Activated naive CD4-positive, alpha-beta T cell treated with anti-CD3 and anti-CD28 coated beads, Interleukin-2, amount 10 ng/mL, durations not matched to agents 7 days and 5 days (primary cell): ENCODE measurements at regions not wholly inside any gene's neighbourhood (a gene's known extent, or its start where the extent isn't known, plus 50 kb on each side); places are given as distances from the start of the nearest gene placed in this dataset.

Source experiments
- CTCF ChIA-PET: fragments of 350-600 bp; sonication (Branson Sonifier 250); formaldehyde crosslinking; loops from one replicate; lab custom pipeline; 2021; ENCODE audit warnings: antibody characterized with exemption; lab: Charles Lee
- DNase-seq: peaks from one replicate; pipeline ENCODE4 v3.0.0-alpha.2; 2020
- H3K27ac Mint-ChIP-seq: one replicate; pipeline ENCODE4 v1.8.0; 2021; ENCODE audit warnings: mild to moderate bottlenecking, moderate library complexity, mixed read lengths
- H3K27me3 Mint-ChIP-seq: one replicate; pipeline ENCODE4 v1.8.0; 2021; ENCODE audit warnings: mild to moderate bottlenecking, mixed read lengths
- H3K36me3 Mint-ChIP-seq: one replicate; pipeline ENCODE4 v1.8.0; 2021; ENCODE audit warnings: mixed read lengths
- H3K4me1 Mint-ChIP-seq: one replicate; pipeline ENCODE4 v1.8.0; 2021; ENCODE audit warnings: mixed read lengths
- H3K4me3 Mint-ChIP-seq: one replicate; pipeline ENCODE4 v1.8.0; 2021; ENCODE audit warnings: mild to moderate bottlenecking, moderate library complexity, mixed read lengths
- H3K9me3 Mint-ChIP-seq: one replicate; pipeline ENCODE4 v1.8.0; 2021; ENCODE audit warnings: mixed read lengths

GRCh38 chr6:88339761-88340160, 173.6 kb upstream of the CNR1 start:
- CTCF ChIA-PET = no interaction called here
- Mint-ChIP-seq H3K27me3 (no peaks in the 10 kb centered on the region), H3K36me3 (no peaks in the 10 kb centered on the region), H3K4me3 (no peak overlapping the region), H3K27ac (no peak overlapping the region), H3K9me3 (no peaks in the 10 kb centered on the region), H3K4me1 (no peaks in the 10 kb centered on the region)
- no peak for DNase-seq

GRCh38 chr6:88321306-88321705, 155.2 kb upstream of the CNR1 start:
- Mint-ChIP-seq H3K4me3 (no peak overlapping the region), H3K9me3 (no peaks in the 10 kb centered on the region), H3K27me3 (no peaks in the 10 kb centered on the region), H3K27ac (no peak overlapping the region), H3K36me3 (no peaks in the 10 kb centered on the region), H3K4me1 (no peaks in the 10 kb centered on the region)
- CTCF ChIA-PET = no interaction called here
- no peak for DNase-seq

GRCh38 chr6:88311561-88311960, 145.4 kb upstream of the CNR1 start:
- DNase-seq = no peak
- Mint-ChIP-seq H3K4me3 (no peak overlapping the region), H3K27ac (no peak overlapping the region), H3K36me3 (no peaks in the 10 kb centered on the region), H3K27me3 (peaks cover 4% of the 10 kb centered on the region), H3K9me3 (no peaks in the 10 kb centered on the region), H3K4me1 (no peaks in the 10 kb centered on the region)
- CTCF ChIA-PET = no interaction called here

- CTCF ChIA-PET = no interaction called here
- no peaks in the 10 kb centered on the region for H3K36me3 Mint-ChIP-seq
- no peaks in the 10 kb centered on the region for H3K27me3 Mint-ChIP-seq
- H3K4me3 Mint-ChIP-seq = no peak overlapping the region
- H3K4me1 Mint-ChIP-seq = no peaks in the 10 kb centered on the region
- H3K9me3 Mint-ChIP-seq = no peaks in the 10 kb centered on the region
- DNase-seq = no peak
- no peak overlapping the region for H3K27ac Mint-ChIP-seq
Measured at GRCh38 chr6:88304520-88304919, 138.4 kb upstream of the CNR1 start.

GRCh38 chr6:88302769-88303225, 136.7 kb upstream of the CNR1 start:
- Mint-ChIP-seq H3K27me3 (no peaks in the 10 kb centered on the region), H3K4me1 (no peaks in the 10 kb centered on the region), H3K36me3 (no peaks in the 10 kb centered on the region), H3K9me3 (no peaks in the 10 kb centered on the region), H3K4me3 (no peak overlapping the region), H3K27ac (no peak overlapping the region)
- DNase-seq = no peak
- CTCF ChIA-PET = no interaction called here

- no peaks in the 10 kb centered on the region for H3K27me3 Mint-ChIP-seq
- CTCF ChIA-PET = no interaction called here
- no peaks in the 10 kb centered on the region for H3K9me3 Mint-ChIP-seq
Measured at GRCh38 chr6:88301888-88302768, 136.0 kb upstream of the CNR1 start.

GRCh38 chr6:88301256-88301655, 135.1 kb upstream of the CNR1 start:
- no peaks in the 10 kb centered on the region for H3K27me3 Mint-ChIP-seq
- no peaks in the 10 kb centered on the region for H3K9me3 Mint-ChIP-seq
- H3K36me3 Mint-ChIP-seq = no peaks in the 10 kb centered on the region
- H3K4me1 Mint-ChIP-seq = no peaks in the 10 kb centered on the region
- CTCF ChIA-PET = no interaction called here
- DNase-seq = no peak
- H3K4me3 Mint-ChIP-seq = no peak overlapping the region
- no peak overlapping the region for H3K27ac Mint-ChIP-seq

More at GRCh38 chr6:88301888-88302768, 136.0 kb upstream of the CNR1 start:
- Mint-ChIP-seq H3K27ac (no peak overlapping the region), H3K4me3 (no peak overlapping the region), H3K4me1 (no peaks in the 10 kb centered on the region), H3K36me3 (no peaks in the 10 kb centered on the region)
- DNase-seq = no peak

GRCh38 chr6:88298066-88298845, 132.1 kb upstream of the CNR1 start:
- no peaks in the 10 kb centered on the region for H3K4me1 Mint-ChIP-seq
- CTCF ChIA-PET = no interaction called here

GRCh38 chr6:88296694-88297093, 130.5 kb upstream of the CNR1 start:
- H3K27me3 Mint-ChIP-seq = no peaks in the 10 kb centered on the region

More at GRCh38 chr6:88298066-88298845, 132.1 kb upstream of the CNR1 start:
- Mint-ChIP-seq H3K4me3 (no peak overlapping the region), H3K9me3 (no peaks in the 10 kb centered on the region), H3K27ac (no peak overlapping the region), H3K27me3 (no peaks in the 10 kb centered on the region), H3K36me3 (no peaks in the 10 kb centered on the region)
- no peak for DNase-seq

GRCh38 chr6:88295663-88296062, 129.5 kb upstream of the CNR1 start:
- Mint-ChIP-seq H3K36me3 (no peaks in the 10 kb centered on the region), H3K4me3 (no peak overlapping the region), H3K27me3 (no peaks in the 10 kb centered on the region), H3K4me1 (no peaks in the 10 kb centered on the region), H3K27ac (no peak overlapping the region), H3K9me3 (peaks cover under 1% of the 10 kb centered on the region)
- CTCF ChIA-PET = no interaction called here
- DNase-seq = no peak

More at GRCh38 chr6:88296694-88297093, 130.5 kb upstream of the CNR1 start:
- Mint-ChIP-seq H3K36me3 (no peaks in the 10 kb centered on the region), H3K27ac (no peak overlapping the region), H3K4me3 (no peak overlapping the region), H3K4me1 (no peaks in the 10 kb centered on the region), H3K9me3 (no peaks in the 10 kb centered on the region)
- DNase-seq = no peak
- CTCF ChIA-PET = no interaction called here

- peaks cover 2% of the 10 kb centered on the region for H3K9me3 Mint-ChIP-seq
- no peak overlapping the region for H3K4me3 Mint-ChIP-seq
- no peak overlapping the region for H3K27ac Mint-ChIP-seq
- CTCF ChIA-PET = no interaction called here
- DNase-seq = no peak
- H3K4me1 Mint-ChIP-seq = no peaks in the 10 kb centered on the region
- no peaks in the 10 kb centered on the region for H3K36me3 Mint-ChIP-seq
- H3K27me3 Mint-ChIP-seq = no peaks in the 10 kb centered on the region
Measured at GRCh38 chr6:88294702-88295101, 128.6 kb upstream of the CNR1 start.

GRCh38 chr6:88290411-88290810, 124.3 kb upstream of the CNR1 start:
- peaks cover 5% of the 10 kb centered on the region for H3K9me3 Mint-ChIP-seq
- H3K27ac Mint-ChIP-seq = no peak overlapping the region
- no peaks in the 10 kb centered on the region for H3K4me1 Mint-ChIP-seq
- H3K4me3 Mint-ChIP-seq = no peak overlapping the region
- CTCF ChIA-PET = no interaction called here
- H3K27me3 Mint-ChIP-seq = no peaks in the 10 kb centered on the region
- DNase-seq = no peak
- H3K36me3 Mint-ChIP-seq = no peaks in the 10 kb centered on the region

GRCh38 chr6:88287696-88288095, 121.5 kb upstream of the CNR1 start:
- CTCF ChIA-PET = interaction anchor here (0.7 kb wide), 1 partner anchor 79 kb away, joined by 3 read pairs; no protein-coding TSS in a partner anchor
- no peaks in the 10 kb centered on the region for H3K4me1 Mint-ChIP-seq
- H3K36me3 Mint-ChIP-seq = no peaks in the 10 kb centered on the region
- no peak overlapping the region for H3K4me3 Mint-ChIP-seq
- peaks cover 5% of the 10 kb centered on the region for H3K9me3 Mint-ChIP-seq
- H3K27me3 Mint-ChIP-seq = no peaks in the 10 kb centered on the region
- no peak overlapping the region for H3K27ac Mint-ChIP-seq
- no peak for DNase-seq

- no peak overlapping the region for H3K4me3 Mint-ChIP-seq
- no peaks in the 10 kb centered on the region for H3K4me1 Mint-ChIP-seq
- no peaks in the 10 kb centered on the region for H3K9me3 Mint-ChIP-seq
- H3K27ac Mint-ChIP-seq = no peak overlapping the region
- H3K27me3 Mint-ChIP-seq = no peaks in the 10 kb centered on the region
- no peak for DNase-seq
- H3K36me3 Mint-ChIP-seq = no peaks in the 10 kb centered on the region
- CTCF ChIA-PET = no interaction called here
Measured at GRCh38 chr6:88276331-88276730, 110.2 kb upstream of the CNR1 start.
